Motor neuron (in vitro differentiated cells): ENCODE measurements at regions not wholly inside any gene's neighbourhood (a gene's known extent, or its start where the extent isn't known, plus 50 kb on each side); places are given as distances from the start of the nearest gene placed in this dataset.

Source experiments
- ATAC-seq, 8 experiments: fragments of 200-7000 bp; cut with Tn5 transposase; replicated peaks in 6 of 8; 2 replicates each; pipeline ENCODE4 v1.8.0; 2021; ENCODE audit warnings: mild to moderate bottlenecking in 8 of 8, moderate library complexity in 8 of 8
- H3K27ac ChIP-seq, 2 donors: fragments of 250-450 bp; sonication (Bioruptor Pico); 2 replicates each; pipeline ENCODE4 v1.9.0; 2021; ENCODE audit warnings: antibody characterized with exemption in 2 of 2, mild to moderate bottlenecking in 2 of 2, moderate library complexity in 1 of 2
- H3K4me1 ChIP-seq, 2 donors: fragments of 250-450 bp; sonication (Bioruptor Pico); replicated peaks in 1 of 2; 2 replicates each; pipeline ENCODE4 v1.6.1; 2021; ENCODE audit warnings: antibody characterized with exemption in 2 of 2, mild to moderate bottlenecking in 2 of 2, moderate library complexity in 1 of 2
- H3K4me3 ChIP-seq, 5 donors: fragments of 250-450 bp; sonication (Bioruptor Pico); 2 replicates each; pipeline ENCODE4 v1.9.0; 2021; ENCODE audit warnings: antibody characterized with exemption in 5 of 5, mild to moderate bottlenecking in 5 of 5, moderate library complexity in 4 of 5
- WGBS, 10 experiments: fragments of 450-650 bp; shearing (Covaris generic); methylation state at CpG; one replicate each; pipeline ENCODE4 v1.0.0; 2022; 5-methylcytosine and 5-hydroxymethylcytosine counted together
- in situ Hi-C, 9 experiments: fragments of 400-800 bp; cut with MboI; loops; one replicate each; pipeline ENCODE4 v1.15.0; 2021; ENCODE audit warnings: low sequenced_read_pairs in 9 of 9, low pct_unique_long_range_greater_than_20kb in 2 of 9; ENCODE audit not compliant: unreplicated experiment in 9 of 9

- Histone ChIP-seq H3K4me1 (no peaks in the 10 kb centered on the region), H3K27ac (no peak overlapping the region), H3K4me3 (no peak overlapping the region)
- in situ Hi-C loops: loop anchor here in 1 of 9 experiments (25.0 kb wide), 1 partner anchor 239 kb away; no protein-coding TSS in a partner anchor
- no peak for ATAC-seq
- 25 to 92% (median 85%) methylated on average over 2 to 11 of the region's 12 CpGs; no CpG with 5 or more reads in 2 of the 10 experiments for WGBS, 10 experiments
Measured at GRCh38 chr6:82298012-82298411, 50.5 kb upstream of the IBTK start.
